ENCODE measurements at regions not wholly inside any gene's neighbourhood (a gene's known extent, or its start where the extent isn't known, plus 50 kb on each side); places are given as distances from the start of the nearest gene placed in this dataset.

GRCh38 chr21:34307991-34308532 lies 55.7 kb upstream of the KCNE2 start:
- no peak for DNase-seq (ENCODE audit: low read depth)
- H3K4me3 ChIP-seq (ENCODE audit: low read depth, low read length), result no peak overlapping the region
- TF ChIP-seq, protein P1, sequence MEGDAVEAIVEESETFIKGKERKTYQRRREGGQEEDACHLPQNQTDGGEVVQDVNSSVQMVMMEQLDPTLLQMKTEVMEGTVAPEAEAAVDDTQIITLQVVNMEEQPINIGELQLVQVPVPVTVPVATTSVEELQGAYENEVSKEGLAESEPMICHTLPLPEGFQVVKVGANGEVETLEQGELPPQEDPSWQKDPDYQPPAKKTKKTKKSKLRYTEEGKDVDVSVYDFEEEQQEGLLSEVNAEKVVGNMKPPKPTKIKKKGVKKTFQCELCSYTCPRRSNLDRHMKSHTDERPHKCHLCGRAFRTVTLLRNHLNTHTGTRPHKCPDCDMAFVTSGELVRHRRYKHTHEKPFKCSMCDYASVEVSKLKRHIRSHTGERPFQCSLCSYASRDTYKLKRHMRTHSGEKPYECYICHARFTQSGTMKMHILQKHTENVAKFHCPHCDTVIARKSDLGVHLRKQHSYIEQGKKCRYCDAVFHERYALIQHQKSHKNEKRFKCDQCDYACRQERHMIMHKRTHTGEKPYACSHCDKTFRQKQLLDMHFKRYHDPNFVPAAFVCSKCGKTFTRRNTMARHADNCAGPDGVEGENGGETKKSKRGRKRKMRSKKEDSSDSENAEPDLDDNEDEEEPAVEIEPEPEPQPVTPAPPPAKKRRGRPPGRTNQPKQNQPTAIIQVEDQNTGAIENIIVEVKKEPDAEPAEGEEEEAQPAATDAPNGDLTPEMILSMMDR (IDR thresholded peaks at IDR 0.05; ENCODE audit: control insufficient read depth, extremely low read depth, insufficient read depth), result no peak

GRCh38 chr21:34311561-34312330 lies 52.1 kb upstream of the KCNE2 start:
- TF ChIP-seq, protein P1 (IDR thresholded peaks at IDR 0.05; ENCODE audit: control insufficient read depth, extremely low read depth, insufficient read depth), result no peak
- H3K4me3 ChIP-seq (ENCODE audit: low read depth, low read length), result no peak overlapping the region
- DNase-seq (ENCODE audit: low read depth), result no peak

DNA sequence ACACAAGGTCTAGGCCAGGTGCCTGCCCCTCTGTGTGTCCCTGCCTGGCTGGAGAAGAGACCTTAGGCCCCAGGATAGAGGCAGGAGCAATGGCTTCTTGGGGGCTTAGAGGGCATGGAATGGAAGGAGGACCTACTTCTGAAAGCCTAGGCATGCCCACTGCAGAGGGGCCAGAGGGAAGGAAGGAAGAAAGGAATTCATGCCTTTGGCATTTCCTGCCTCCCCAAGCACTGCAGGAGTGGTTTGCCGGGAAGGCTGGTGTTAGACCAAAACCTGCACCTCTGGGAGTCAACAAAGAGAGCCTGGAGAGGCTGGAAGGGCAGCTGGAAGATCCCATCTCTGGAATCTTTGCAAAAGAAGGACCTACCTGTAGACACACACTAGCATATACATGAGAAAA lies 50.7 kb upstream of the KCNE2 start:
- TF ChIP-seq, protein P1 (IDR thresholded peaks at IDR 0.05; ENCODE audit: control insufficient read depth, extremely low read depth, insufficient read depth), result no peak
- DNase-seq (ENCODE audit: low read depth), result no peak
- H3K4me3 ChIP-seq (ENCODE audit: low read depth, low read length), result no peak overlapping the region
